ENCODE measurements at regions not wholly inside any gene's neighbourhood (a gene's known extent, or its start where the extent isn't known, plus 50 kb on each side); places are given as distances from the start of the nearest gene placed in this dataset.
A peak's percentile ranks its signal among the peaks of the same experiment; 100 is the strongest.

DNA sequence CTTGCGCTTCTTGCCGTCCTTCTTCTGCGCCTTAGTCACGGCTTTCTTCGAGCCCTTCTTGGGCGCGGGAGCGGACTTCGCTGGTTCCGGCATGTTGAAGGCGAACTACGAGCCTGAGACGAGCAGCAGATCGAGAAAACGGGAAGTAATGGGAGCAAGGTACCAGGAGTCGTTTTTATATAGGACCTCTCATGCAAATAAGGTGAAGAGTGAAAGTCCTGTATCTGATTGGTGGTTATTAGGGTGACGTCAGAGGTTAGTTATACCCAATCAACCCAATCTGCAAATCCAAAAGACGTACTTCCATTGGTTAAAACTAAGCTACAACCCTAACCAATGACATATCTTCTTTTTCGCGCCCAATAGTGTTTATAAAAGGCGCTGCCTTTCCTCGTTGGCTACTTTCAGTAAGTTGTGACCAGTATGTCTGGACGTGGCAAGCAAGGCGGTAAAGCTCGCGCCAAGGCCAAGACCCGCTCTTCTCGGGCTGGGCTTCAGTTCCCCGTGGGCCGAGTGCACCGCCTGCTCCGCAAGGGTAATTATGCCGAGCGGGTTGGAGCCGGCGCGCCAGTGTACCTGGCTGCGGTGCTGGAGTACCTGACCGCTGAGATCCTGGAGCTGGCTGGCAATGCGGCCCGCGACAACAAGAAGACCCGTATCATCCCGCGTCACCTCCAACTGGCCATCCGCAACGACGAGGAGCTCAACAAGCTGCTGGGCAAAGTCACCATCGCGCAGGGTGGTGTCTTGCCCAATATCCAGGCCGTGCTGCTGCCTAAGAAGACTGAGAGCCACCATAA, 100.6 kb upstream of the PRSS16 start (continued):
- TF ChIP-seq, protein P1, sequence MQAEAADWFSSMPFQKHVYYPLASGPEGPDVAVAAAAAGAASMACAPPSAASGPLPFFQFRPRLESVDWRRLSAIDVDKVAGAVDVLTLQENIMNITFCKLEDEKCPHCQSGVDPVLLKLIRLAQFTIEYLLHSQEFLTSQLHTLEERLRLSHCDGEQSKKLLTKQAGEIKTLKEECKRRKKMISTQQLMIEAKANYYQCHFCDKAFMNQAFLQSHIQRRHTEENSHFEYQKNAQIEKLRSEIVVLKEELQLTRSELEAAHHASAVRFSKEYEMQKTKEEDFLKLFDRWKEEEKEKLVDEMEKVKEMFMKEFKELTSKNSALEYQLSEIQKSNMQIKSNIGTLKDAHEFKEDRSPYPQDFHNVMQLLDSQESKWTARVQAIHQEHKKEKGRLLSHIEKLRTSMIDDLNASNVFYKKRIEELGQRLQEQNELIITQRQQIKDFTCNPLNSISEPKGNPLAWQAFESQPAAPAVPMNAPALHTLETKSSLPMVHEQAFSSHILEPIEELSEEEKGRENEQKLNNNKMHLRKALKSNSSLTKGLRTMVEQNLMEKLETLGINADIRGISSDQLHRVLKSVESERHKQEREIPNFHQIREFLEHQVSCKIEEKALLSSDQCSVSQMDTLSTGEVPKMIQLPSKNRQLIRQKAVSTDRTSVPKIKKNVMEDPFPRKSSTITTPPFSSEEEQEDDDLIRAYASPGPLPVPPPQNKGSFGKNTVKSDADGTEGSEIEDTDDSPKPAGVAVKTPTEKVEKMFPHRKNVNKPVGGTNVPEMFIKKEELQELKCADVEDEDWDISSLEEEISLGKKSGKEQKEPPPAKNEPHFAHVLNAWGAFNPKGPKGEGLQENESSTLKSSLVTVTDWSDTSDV (CRISPR knock-in tag; IDR thresholded peaks at IDR 0.05): no peak
- no peak for TF ChIP-seq MTA3 (CRISPR knock-in tag; IDR thresholded peaks at IDR 0.05)
- no peak for TF ChIP-seq ZNF660 (CRISPR knock-in tag; IDR thresholded peaks at IDR 0.05; ENCODE audit: borderline replicate concordance, low read depth)
- peak; percentile 38; the same call in 1 of the 2 replicates for TF ChIP-seq NKX3-1 (CRISPR knock-in tag; IDR thresholded peaks at IDR 0.05)
- TF ChIP-seq ZNF367 (CRISPR knock-in tag; IDR thresholded peaks at IDR 0.05; ENCODE audit: borderline replicate concordance): no peak
- TF ChIP-seq ZNF629 (CRISPR knock-in tag; conservative IDR thresholded peaks at IDR 0.05): no peak
- TF ChIP-seq, protein P2, sequence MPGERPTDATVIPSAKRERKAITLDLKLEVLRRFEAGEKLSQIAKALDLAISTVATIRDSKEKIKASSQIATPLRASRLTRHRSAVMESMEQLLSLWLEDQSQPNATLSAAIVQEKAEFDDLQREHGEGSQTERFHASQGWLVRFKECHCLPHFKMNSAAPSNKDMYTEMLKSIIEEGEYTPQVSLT (CRISPR knock-in tag; IDR thresholded peaks at IDR 0.05; ENCODE audit: borderline replicate concordance, low read depth): no peak
- TF ChIP-seq NFYC (CRISPR knock-in tag; IDR thresholded peaks at IDR 0.05): peak; percentile 82
- TF ChIP-seq ZNF552 (CRISPR knock-in tag; IDR thresholded peaks at IDR 0.05; ENCODE audit: borderline replicate concordance): no peak
- no peak for TF ChIP-seq ZNF562 (CRISPR knock-in tag; IDR thresholded peaks at IDR 0.05; ENCODE audit: borderline replicate concordance)
- TF ChIP-seq ZNF207 (IDR thresholded peaks at IDR 0.05; ENCODE audit: borderline replicate concordance): no peak
- TF ChIP-seq, protein P3, sequence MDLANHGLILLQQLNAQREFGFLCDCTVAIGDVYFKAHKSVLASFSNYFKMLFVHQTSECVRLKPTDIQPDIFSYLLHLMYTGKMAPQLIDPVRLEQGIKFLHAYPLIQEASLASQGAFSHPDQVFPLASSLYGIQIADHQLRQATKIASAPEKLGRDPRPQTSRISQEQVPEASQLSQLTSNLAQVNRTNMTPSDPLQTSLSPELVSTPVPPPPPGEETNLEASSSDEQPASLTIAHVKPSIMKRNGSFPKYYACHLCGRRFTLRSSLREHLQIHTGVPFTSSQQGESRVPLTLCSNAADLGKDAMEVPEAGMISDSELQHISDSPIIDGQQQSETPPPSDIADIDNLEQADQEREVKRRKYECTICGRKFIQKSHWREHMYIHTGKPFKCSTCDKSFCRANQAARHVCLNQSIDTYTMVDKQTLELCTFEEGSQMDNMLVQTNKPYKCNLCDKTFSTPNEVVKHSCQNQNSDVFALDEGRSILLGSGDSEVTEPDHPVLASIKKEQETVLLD (CRISPR knock-in tag; IDR thresholded peaks at IDR 0.05; ENCODE audit: low read depth): no peak
- TF ChIP-seq SMAD3 (CRISPR knock-in tag; IDR thresholded peaks at IDR 0.05): no peak
- peak; percentile 97 for TF ChIP-seq ATF7 (IDR thresholded peaks at IDR 0.05)
- TF ChIP-seq ATF7 (CRISPR knock-in tag; IDR thresholded peaks at IDR 0.05): no peak
- no peak for TF ChIP-seq ZNF253 (CRISPR knock-in tag; IDR thresholded peaks at IDR 0.05; ENCODE audit: borderline replicate concordance)
- no peak for TF ChIP-seq CHD2 (IDR thresholded peaks at IDR 0.05; ENCODE audit: low read depth, low read length)
- TF ChIP-seq, protein P4, sequence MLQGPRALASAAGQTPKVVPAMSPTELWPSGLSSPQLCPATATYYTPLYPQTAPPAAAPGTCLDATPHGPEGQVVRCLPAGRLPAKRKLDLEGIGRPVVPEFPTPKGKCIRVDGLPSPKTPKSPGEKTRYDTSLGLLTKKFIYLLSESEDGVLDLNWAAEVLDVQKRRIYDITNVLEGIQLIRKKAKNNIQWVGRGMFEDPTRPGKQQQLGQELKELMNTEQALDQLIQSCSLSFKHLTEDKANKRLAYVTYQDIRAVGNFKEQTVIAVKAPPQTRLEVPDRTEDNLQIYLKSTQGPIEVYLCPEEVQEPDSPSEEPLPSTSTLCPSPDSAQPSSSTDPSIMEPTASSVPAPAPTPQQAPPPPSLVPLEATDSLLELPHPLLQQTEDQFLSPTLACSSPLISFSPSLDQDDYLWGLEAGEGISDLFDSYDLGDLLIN (CRISPR knock-in tag; IDR thresholded peaks at IDR 0.05; ENCODE audit: borderline replicate concordance): no peak
- no peak for TF ChIP-seq EHMT2 (IDR thresholded peaks at IDR 0.05; ENCODE audit: borderline replicate concordance, low read depth, low read length)
- TF ChIP-seq, protein P5, sequence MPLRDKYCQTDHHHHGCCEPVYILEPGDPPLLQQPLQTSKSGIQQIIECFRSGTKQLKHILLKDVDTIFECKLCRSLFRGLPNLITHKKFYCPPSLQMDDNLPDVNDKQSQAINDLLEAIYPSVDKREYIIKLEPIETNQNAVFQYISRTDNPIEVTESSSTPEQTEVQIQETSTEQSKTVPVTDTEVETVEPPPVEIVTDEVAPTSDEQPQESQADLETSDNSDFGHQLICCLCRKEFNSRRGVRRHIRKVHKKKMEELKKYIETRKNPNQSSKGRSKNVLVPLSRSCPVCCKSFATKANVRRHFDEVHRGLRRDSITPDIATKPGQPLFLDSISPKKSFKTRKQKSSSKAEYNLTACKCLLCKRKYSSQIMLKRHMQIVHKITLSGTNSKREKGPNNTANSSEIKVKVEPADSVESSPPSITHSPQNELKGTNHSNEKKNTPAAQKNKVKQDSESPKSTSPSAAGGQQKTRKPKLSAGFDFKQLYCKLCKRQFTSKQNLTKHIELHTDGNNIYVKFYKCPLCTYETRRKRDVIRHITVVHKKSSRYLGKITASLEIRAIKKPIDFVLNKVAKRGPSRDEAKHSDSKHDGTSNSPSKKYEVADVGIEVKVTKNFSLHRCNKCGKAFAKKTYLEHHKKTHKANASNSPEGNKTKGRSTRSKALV (CRISPR knock-in tag; IDR thresholded peaks at IDR 0.05): peak; percentile 61; the same call in 1 of the 2 replicates
- no peak for TF ChIP-seq TEAD2 (CRISPR knock-in tag; IDR thresholded peaks at IDR 0.05)

Measured in HepG2 (cell line).